ENCODE measurements at regions not wholly inside any gene's neighbourhood (a gene's known extent, or its start where the extent isn't known, plus 50 kb on each side); places are given as distances from the start of the nearest gene placed in this dataset.
"Not testable (repeated sequence)": the region's sequence is repeated elsewhere in the genome, so short reads cannot be mapped to it uniquely, and the experiment has no call there.

DNA sequence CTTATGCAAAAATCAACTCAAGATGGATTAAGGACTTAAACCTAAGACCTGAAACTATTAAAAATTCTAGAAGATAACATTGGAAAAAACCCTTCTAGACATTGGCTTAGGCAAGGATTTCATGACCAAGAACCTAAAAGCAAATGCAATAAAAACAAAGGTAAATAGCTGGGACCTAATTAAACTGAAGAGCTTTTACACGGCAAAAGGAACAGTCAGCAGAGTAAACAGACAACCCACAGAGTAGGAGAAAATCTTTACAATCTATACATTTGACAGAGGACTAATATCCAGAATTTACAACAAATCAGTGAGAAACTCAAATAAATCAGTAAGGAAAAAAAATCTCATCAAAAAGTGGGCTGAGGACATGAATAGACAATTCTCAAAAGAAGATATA, 65.4 kb downstream of the RPL22L1 start:
- TF ChIP-seq, protein P1, sequence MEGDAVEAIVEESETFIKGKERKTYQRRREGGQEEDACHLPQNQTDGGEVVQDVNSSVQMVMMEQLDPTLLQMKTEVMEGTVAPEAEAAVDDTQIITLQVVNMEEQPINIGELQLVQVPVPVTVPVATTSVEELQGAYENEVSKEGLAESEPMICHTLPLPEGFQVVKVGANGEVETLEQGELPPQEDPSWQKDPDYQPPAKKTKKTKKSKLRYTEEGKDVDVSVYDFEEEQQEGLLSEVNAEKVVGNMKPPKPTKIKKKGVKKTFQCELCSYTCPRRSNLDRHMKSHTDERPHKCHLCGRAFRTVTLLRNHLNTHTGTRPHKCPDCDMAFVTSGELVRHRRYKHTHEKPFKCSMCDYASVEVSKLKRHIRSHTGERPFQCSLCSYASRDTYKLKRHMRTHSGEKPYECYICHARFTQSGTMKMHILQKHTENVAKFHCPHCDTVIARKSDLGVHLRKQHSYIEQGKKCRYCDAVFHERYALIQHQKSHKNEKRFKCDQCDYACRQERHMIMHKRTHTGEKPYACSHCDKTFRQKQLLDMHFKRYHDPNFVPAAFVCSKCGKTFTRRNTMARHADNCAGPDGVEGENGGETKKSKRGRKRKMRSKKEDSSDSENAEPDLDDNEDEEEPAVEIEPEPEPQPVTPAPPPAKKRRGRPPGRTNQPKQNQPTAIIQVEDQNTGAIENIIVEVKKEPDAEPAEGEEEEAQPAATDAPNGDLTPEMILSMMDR (IDR thresholded peaks at IDR 0.05; ENCODE audit: insufficient read depth, low read length, poor library complexity, severe bottlenecking): not testable (repeated sequence)
- not testable (repeated sequence) for TF ChIP-seq EZH2phosphoT487 (conservative IDR thresholded peaks at IDR 0.05; ENCODE audit: low read length)

All from SU-DHL-6 (cell line).